ENCODE measurements at regions not wholly inside any gene's neighbourhood (a gene's known extent, or its start where the extent isn't known, plus 50 kb on each side); places are given as distances from the start of the nearest gene placed in this dataset.

DNA sequence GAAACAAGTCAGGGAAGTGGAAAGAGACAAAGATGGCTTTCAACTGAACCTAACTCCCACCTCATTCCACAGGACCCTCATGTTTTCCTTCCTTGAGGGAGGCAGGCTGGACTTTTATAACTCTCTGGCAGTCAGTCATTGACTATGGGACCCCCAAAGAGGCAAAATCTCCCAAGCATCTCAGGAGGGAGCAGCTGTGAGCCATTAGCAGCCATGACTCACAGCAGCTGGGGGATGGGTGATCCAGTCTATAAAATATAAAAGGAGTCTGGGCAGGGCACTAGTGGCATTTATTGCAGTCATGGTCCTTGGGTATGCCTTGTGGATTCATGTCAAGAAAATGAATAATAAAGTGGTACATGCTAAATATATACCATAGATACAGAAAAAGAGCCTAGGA lies 387.0 kb upstream of the CHD6 start:
- H3K36me3 ChIP-seq (ENCODE audit: control insufficient read depth in 2 of 2, extremely low read depth in 1 of 2, insufficient read depth in 2 of 2, low read length in 2 of 2), result no peaks in the 10 kb centered on the region
- DNase-seq (ENCODE audit: low read depth, low spot score) (no peak), FAIRE-seq (no peak)
- no peaks in the 10 kb centered on the region for H3K4me1 ChIP-seq (ENCODE audit: control insufficient read depth, extremely low read depth, insufficient read depth, low read length)
- dilution Hi-C loops (cut with MboI; ENCODE audit: extremely low pct_ligation_motif_present, low sequenced_read_pairs), result no loop called here
- no peaks in the 10 kb centered on the region for H3K79me2 ChIP-seq (ENCODE audit: control insufficient read depth, insufficient read depth, low read length)
- H3K4me2 ChIP-seq (ENCODE audit: control insufficient read depth, extremely low read depth, insufficient read depth, low read depth, low read length), result no peak overlapping the region
- H4K20me1 ChIP-seq (ENCODE audit: control insufficient read depth, extremely low read depth, insufficient read depth, low read length), result no peaks in the 10 kb centered on the region
- no peaks in the 10 kb centered on the region for H3K9me1 ChIP-seq (ENCODE audit: control insufficient read depth, extremely low read depth, insufficient read depth, low read length)
- TF ChIP-seq, protein P1, sequence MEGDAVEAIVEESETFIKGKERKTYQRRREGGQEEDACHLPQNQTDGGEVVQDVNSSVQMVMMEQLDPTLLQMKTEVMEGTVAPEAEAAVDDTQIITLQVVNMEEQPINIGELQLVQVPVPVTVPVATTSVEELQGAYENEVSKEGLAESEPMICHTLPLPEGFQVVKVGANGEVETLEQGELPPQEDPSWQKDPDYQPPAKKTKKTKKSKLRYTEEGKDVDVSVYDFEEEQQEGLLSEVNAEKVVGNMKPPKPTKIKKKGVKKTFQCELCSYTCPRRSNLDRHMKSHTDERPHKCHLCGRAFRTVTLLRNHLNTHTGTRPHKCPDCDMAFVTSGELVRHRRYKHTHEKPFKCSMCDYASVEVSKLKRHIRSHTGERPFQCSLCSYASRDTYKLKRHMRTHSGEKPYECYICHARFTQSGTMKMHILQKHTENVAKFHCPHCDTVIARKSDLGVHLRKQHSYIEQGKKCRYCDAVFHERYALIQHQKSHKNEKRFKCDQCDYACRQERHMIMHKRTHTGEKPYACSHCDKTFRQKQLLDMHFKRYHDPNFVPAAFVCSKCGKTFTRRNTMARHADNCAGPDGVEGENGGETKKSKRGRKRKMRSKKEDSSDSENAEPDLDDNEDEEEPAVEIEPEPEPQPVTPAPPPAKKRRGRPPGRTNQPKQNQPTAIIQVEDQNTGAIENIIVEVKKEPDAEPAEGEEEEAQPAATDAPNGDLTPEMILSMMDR (optimal IDR thresholded peaks at IDR 0.05 in 1 of 3, IDR thresholded peaks at IDR 0.05 in 1 of 3, conservative IDR thresholded peaks at IDR 0.05 in 1 of 3; ENCODE audit: extremely low read depth in 1 of 3, insufficient read depth in 2 of 3, low read length in 3 of 3), result no peak
- no peak for TF ChIP-seq EZH2 (IDR thresholded peaks at IDR 0.05; ENCODE audit: low read length)
- peaks cover 2% of the 10 kb centered on the region for H3K9me3 ChIP-seq (ENCODE audit: control insufficient read depth, low read depth, low read length)
- no peak overlapping the region for H3K27ac ChIP-seq (ENCODE audit: control insufficient read depth, insufficient read depth, low read length)
- H3K4me3 ChIP-seq (ENCODE audit: control insufficient read depth in 2 of 3, extremely low read depth in 1 of 3, insufficient read depth in 2 of 3, low read depth in 1 of 3, low read length in 3 of 3), result no peak overlapping the region
- H2AFZ ChIP-seq (ENCODE audit: control insufficient read depth, low read length), result no peak overlapping the region
- H3K9ac ChIP-seq (ENCODE audit: control insufficient read depth, extremely low read depth, insufficient read depth, low read length), result no peak overlapping the region
- no peaks in the 10 kb centered on the region for H3K27me3 ChIP-seq (ENCODE audit: control insufficient read depth, extremely low read depth, insufficient read depth, low read length)

DNA sequence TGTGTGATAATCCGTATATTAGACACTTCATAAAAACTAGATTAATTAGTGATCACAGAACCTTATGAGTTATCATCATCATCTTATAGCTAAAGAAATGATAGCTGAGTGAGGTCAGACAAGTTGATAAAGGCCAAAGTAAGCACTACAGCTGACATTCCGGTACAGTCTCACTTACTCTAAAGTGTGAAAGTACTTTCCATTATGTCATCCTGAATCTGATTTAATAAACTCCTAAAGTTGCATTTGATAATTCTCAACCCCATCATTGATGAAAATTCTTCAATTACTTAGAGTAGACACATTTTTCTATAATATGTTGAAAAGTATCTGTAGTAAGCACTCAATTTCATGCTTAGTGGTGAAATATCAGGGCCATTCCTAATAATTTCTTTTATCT lies 385.2 kb upstream of the CHD6 start:
- Histone ChIP-seq H3K79me2 (ENCODE audit: control insufficient read depth, insufficient read depth, low read length) (no peaks in the 10 kb centered on the region), H3K4me3 (ENCODE audit: control insufficient read depth in 2 of 3, extremely low read depth in 1 of 3, insufficient read depth in 2 of 3, low read depth in 1 of 3, low read length in 3 of 3) (no peak overlapping the region), H3K4me1 (ENCODE audit: control insufficient read depth, extremely low read depth, insufficient read depth, low read length) (no peaks in the 10 kb centered on the region), H3K9me3 (ENCODE audit: control insufficient read depth, low read depth, low read length) (peaks cover 9% of the 10 kb centered on the region), H3K9ac (ENCODE audit: control insufficient read depth, extremely low read depth, insufficient read depth, low read length) (no peak overlapping the region), H3K4me2 (ENCODE audit: control insufficient read depth, extremely low read depth, insufficient read depth, low read depth, low read length) (no peak overlapping the region), H3K27ac (ENCODE audit: control insufficient read depth, insufficient read depth, low read length) (no peak overlapping the region), H3K36me3 (ENCODE audit: control insufficient read depth in 2 of 2, extremely low read depth in 1 of 2, insufficient read depth in 2 of 2, low read length in 2 of 2) (no peaks in the 10 kb centered on the region), H3K9me1 (ENCODE audit: control insufficient read depth, extremely low read depth, insufficient read depth, low read length) (no peaks in the 10 kb centered on the region), H3K27me3 (ENCODE audit: control insufficient read depth, extremely low read depth, insufficient read depth, low read length) (no peaks in the 10 kb centered on the region), H4K20me1 (ENCODE audit: control insufficient read depth, extremely low read depth, insufficient read depth, low read length) (no peaks in the 10 kb centered on the region), H2AFZ (ENCODE audit: control insufficient read depth, low read length) (no peak overlapping the region)
- DNase-seq (ENCODE audit: low read depth, low spot score) (no peak), FAIRE-seq (no peak)
- dilution Hi-C loops (cut with MboI; ENCODE audit: extremely low pct_ligation_motif_present, low sequenced_read_pairs), result no loop called here
- TF ChIP-seq, protein P1 (optimal IDR thresholded peaks at IDR 0.05 in 1 of 3, IDR thresholded peaks at IDR 0.05 in 1 of 3, conservative IDR thresholded peaks at IDR 0.05 in 1 of 3; ENCODE audit: extremely low read depth in 1 of 3, insufficient read depth in 2 of 3, low read length in 3 of 3), result no peak
- no peak for TF ChIP-seq EZH2 (IDR thresholded peaks at IDR 0.05; ENCODE audit: low read length)
